ENCODE measurements at regions not wholly inside any gene's neighbourhood (a gene's known extent, or its start where the extent isn't known, plus 50 kb on each side); places are given as distances from the start of the nearest gene placed in this dataset.

DNA sequence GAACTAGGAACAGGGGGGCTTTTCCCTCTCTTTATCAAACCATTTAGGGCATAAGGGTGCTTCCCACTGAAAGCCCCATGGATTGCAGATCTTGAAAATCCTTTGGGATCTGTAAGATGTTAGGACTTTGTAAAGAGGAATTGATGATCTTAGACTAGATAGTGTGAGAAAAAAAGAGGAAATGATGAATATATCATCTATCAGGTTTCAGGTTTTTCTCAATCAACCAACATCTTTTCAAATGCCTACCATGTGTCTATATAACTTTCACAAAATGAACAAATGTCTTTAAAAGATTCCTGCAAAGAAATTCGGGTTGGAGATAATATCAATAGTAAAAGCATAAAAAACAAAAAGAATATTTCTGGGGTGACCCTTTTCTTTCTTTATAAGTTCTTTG is 50.1 kb downstream of the KCNC4 start:
- H3K36me3 ChIP-seq (ENCODE audit: low read depth), result no peaks in the 10 kb centered on the region
- ATAC-seq (ENCODE audit: low read depth) (no peak), DNase-seq (ENCODE audit: low spot score) (no peak)
- no peak overlapping the region for H3K4me3 ChIP-seq (ENCODE audit: severe bottlenecking)
- no peaks in the 10 kb centered on the region for H3K27me3 ChIP-seq (ENCODE audit: insufficient read depth, poor library complexity, severe bottlenecking)
- TF ChIP-seq, protein P1, sequence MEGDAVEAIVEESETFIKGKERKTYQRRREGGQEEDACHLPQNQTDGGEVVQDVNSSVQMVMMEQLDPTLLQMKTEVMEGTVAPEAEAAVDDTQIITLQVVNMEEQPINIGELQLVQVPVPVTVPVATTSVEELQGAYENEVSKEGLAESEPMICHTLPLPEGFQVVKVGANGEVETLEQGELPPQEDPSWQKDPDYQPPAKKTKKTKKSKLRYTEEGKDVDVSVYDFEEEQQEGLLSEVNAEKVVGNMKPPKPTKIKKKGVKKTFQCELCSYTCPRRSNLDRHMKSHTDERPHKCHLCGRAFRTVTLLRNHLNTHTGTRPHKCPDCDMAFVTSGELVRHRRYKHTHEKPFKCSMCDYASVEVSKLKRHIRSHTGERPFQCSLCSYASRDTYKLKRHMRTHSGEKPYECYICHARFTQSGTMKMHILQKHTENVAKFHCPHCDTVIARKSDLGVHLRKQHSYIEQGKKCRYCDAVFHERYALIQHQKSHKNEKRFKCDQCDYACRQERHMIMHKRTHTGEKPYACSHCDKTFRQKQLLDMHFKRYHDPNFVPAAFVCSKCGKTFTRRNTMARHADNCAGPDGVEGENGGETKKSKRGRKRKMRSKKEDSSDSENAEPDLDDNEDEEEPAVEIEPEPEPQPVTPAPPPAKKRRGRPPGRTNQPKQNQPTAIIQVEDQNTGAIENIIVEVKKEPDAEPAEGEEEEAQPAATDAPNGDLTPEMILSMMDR (IDR thresholded peaks at IDR 0.05; ENCODE audit: poor library complexity, severe bottlenecking), result no peak
- no peaks in the 10 kb centered on the region for H3K9me3 ChIP-seq (ENCODE audit: severe bottlenecking)
- H3K27ac ChIP-seq (ENCODE audit: poor library complexity, severe bottlenecking), result peak overlapping the region; percentile 25
- H3K4me1 ChIP-seq (ENCODE audit: insufficient read depth, poor library complexity, severe bottlenecking), result peaks cover 12% of the 10 kb centered on the region

DNA sequence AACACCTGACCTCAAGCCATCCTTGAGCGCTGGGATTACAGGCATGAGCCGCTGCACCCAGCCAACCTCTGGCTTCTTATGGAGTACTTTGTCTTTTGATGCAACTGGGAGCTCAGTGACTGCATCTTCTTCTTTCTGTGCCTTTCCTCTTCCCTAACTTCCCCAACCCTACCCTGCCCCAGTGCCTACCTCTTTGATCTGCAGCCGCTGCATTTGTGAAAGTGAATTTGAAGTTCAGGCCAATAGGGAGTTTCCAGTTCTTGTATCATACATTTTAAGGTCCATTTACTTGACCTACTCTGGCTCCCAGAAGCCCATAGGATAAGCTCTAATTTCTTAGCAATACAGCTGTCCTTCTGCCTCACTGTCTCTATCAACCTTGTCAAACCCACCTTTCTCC is 52.2 kb downstream of the KCNC4 start:
- H3K27me3 ChIP-seq (ENCODE audit: insufficient read depth, poor library complexity, severe bottlenecking), result no peaks in the 10 kb centered on the region
- H3K4me3 ChIP-seq (ENCODE audit: severe bottlenecking), result no peak overlapping the region
- H3K36me3 ChIP-seq (ENCODE audit: low read depth), result no peaks in the 10 kb centered on the region
- no peaks in the 10 kb centered on the region for H3K9me3 ChIP-seq (ENCODE audit: severe bottlenecking)
- peaks cover 12% of the 10 kb centered on the region for H3K4me1 ChIP-seq (ENCODE audit: insufficient read depth, poor library complexity, severe bottlenecking)
- ATAC-seq (ENCODE audit: low read depth) (no peak), DNase-seq (ENCODE audit: low spot score) (no peak)
- TF ChIP-seq, protein P1 (IDR thresholded peaks at IDR 0.05; ENCODE audit: poor library complexity, severe bottlenecking), result no peak
- no peak overlapping the region for H3K27ac ChIP-seq (ENCODE audit: poor library complexity, severe bottlenecking)

DNA sequence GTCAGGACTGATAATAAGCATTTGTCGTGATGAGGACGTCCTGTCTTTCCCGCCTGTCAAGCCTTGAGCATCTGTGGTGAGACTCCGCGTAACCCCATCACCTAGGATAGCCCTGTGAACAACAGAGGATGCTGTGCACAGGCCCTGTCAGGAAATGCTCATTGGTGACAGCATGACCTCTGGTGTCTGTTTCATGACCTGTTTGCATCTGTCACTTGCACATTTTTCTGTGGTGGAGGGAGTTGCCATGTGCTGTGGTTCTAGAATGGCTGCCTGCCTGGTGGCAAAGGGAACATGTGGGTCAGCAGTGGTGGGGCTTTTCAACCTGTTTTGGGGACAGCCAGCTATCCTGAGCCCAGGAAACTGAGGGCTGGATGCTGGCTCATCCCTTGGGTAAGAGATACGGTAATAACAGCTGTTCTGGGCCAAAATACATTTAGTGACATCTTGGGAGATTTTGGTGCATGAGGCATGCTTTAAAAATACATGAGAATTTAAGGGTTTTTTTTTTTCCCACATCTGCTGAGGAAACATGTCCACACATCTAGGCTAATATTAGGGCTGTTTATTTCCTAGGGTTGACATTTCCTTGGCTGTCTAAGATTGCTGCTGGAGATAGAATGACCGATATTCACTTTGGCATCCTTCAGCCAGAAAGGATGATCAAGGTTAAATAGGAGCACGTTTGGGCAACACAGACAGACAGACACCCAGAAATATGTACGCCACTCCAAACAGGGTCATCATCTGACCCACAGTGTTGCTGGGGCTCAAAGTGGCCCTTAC is 52.9 kb downstream of the KCNC4 start:
- TF ChIP-seq, protein P1 (IDR thresholded peaks at IDR 0.05; ENCODE audit: poor library complexity, severe bottlenecking), result no peak
- no peak for DNase-seq (ENCODE audit: low spot score)

DNA sequence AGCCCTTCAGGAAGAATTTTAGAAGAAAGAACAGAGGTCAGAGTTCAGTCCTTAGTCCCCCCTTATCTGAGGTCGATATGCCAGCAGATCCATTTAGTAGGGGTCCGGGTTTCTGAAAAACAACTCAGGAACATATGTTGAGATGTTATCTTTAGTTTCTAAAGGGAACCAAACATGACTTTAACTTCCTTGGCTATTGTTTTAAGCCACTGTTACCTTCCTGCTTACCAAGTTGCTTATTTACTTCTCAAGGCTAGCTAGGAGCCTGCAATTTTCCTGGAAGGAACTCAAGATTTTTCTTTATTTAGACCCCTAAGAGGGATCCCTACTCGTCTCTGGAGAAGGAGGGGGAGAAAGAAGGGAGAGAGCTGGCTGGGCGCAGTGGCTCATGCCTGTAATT is 54.3 kb downstream of the KCNC4 start:
- Histone ChIP-seq H3K9me3 (ENCODE audit: severe bottlenecking) (no peaks in the 10 kb centered on the region), H3K4me1 (ENCODE audit: insufficient read depth, poor library complexity, severe bottlenecking) (peaks cover 12% of the 10 kb centered on the region), H3K36me3 (ENCODE audit: low read depth) (no peaks in the 10 kb centered on the region), H3K27me3 (ENCODE audit: insufficient read depth, poor library complexity, severe bottlenecking) (no peaks in the 10 kb centered on the region), H3K4me3 (ENCODE audit: severe bottlenecking) (no peak overlapping the region), H3K27ac (ENCODE audit: poor library complexity, severe bottlenecking) (no peak overlapping the region)
- no peak for ATAC-seq (ENCODE audit: low read depth)
- no peak for DNase-seq (ENCODE audit: low spot score)
- TF ChIP-seq, protein P1 (IDR thresholded peaks at IDR 0.05; ENCODE audit: poor library complexity, severe bottlenecking), result no peak

More for the DNA sequence above, 52.9 kb downstream of the KCNC4 start:
- Histone ChIP-seq H3K36me3 (ENCODE audit: low read depth) (no peaks in the 10 kb centered on the region), H3K27ac (ENCODE audit: poor library complexity, severe bottlenecking) (no peak overlapping the region), H3K4me1 (ENCODE audit: insufficient read depth, poor library complexity, severe bottlenecking) (peaks cover 12% of the 10 kb centered on the region), H3K4me3 (ENCODE audit: severe bottlenecking) (no peak overlapping the region), H3K9me3 (ENCODE audit: severe bottlenecking) (no peaks in the 10 kb centered on the region), H3K27me3 (ENCODE audit: insufficient read depth, poor library complexity, severe bottlenecking) (no peaks in the 10 kb centered on the region)
- ATAC-seq (ENCODE audit: low read depth), result no peak

- H3K27ac ChIP-seq (ENCODE audit: poor library complexity, severe bottlenecking), result no peak overlapping the region
- TF ChIP-seq, protein P1 (IDR thresholded peaks at IDR 0.05; ENCODE audit: poor library complexity, severe bottlenecking), result no peak
- H3K4me1 ChIP-seq (ENCODE audit: insufficient read depth, poor library complexity, severe bottlenecking), result peaks cover 4% of the 10 kb centered on the region
- no peak overlapping the region for H3K4me3 ChIP-seq (ENCODE audit: severe bottlenecking)
- H3K9me3 ChIP-seq (ENCODE audit: severe bottlenecking), result no peaks in the 10 kb centered on the region
- ATAC-seq (ENCODE audit: low read depth) (no peak), DNase-seq (ENCODE audit: low spot score) (no peak)
- H3K36me3 ChIP-seq (ENCODE audit: low read depth), result no peaks in the 10 kb centered on the region
- no peaks in the 10 kb centered on the region for H3K27me3 ChIP-seq (ENCODE audit: insufficient read depth, poor library complexity, severe bottlenecking)
Observed at GRCh38 chr1:110265186-110265585, 55.1 kb downstream of the KCNC4 start.

Measured in RWPE2 (cell line).